NCI-H2107 treated with DMSO at 0.1 percent for 48 hours (cell line): ENCODE measurements at regions not wholly inside any gene's neighbourhood (a gene's known extent, or its start where the extent isn't known, plus 50 kb on each side); places are given as distances from the start of the nearest gene placed in this dataset.

Experiments
- DNase-seq: peaks from one replicate; lab custom pipeline; 2025; ENCODE audit not compliant: unreplicated experiment; lab: John Stamatoyannopoulos, UW

DNA sequence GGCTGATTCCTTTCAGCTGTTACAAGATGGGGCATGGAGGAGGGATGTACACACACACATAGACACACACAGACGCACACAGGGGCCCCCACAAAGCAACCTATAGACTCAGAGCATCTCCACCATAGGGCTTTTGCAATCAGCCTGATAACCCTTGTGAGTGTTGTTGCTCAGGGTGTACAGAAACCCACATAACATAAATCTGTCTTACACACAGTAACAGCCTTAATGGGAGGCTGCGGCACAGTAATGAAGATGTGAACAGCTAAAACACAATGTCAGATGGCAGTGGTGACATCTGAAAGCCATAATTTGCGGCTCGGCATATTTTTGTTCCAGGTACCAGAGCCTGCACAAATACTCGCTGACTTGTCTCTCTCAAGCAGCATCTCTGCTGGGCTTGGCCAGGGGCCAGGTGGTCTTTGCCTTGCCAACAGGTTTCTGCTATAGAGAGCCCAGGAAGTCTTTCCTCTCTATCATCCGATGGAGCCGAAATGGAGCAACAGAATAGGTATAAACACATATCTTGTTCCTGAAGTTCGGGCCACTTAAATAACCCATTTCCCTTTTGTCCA is 357.2 kb upstream of the GATB start:
- no peak for DNase-seq

DNA sequence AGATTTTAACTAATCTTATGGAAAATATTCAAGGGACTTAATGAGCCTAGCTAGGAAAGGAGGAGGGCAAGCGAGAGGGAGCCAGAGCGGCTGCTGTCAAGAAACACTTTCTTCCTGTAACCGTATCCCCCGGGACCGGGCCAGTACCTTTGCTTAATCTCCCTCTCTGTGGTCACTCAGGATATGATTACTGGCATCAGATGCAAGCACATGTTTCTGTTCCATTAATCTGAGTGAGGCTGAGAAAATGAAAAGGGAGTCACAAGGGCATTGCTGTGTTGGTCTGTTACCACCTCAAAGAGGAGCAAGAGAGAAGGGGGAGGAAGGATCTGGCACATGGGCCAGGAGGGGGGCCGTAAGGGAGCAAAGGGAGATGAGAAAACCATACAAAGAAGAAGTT is 356.7 kb upstream of the GATB start:
- no peak for DNase-seq

DNA sequence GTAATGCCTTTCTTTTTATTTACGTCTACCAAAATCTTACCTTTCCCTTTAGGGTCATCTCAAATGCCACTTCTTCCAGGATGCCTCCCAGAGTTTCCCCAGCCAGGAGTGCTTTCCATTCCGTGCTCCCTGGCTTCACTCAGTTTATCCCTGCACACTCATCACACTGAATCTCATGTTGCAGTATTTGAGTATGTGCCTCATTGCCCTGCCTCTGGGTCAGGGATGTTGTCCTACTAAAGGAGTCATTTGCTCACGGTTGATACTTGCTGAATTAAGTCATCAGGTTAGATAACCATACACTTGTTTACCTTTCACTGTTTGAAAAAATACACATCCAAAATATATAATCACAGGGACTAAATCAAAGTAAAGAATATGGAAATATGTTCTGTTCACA is 356.2 kb upstream of the GATB start:
- no peak for DNase-seq

DNA sequence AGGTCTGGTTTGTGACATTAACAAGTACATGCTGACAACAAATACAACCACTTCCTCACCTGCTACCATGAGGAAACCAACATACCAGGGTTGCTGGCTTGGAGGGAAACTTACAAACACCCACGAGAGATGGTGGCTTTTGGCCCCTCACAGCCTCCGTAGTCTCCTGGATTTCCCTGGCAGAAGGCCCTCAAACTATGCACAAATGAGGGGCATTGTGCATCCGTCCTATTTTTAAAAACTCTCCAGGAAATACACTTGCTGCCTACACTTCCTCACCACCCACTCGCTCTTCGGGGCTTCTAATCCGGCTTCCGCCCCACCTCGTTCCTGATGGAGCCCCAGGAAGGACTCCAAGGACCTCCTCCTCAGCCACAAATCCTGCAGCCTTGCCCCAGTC is 355.0 kb upstream of the GATB start:
- no peak for DNase-seq

DNA sequence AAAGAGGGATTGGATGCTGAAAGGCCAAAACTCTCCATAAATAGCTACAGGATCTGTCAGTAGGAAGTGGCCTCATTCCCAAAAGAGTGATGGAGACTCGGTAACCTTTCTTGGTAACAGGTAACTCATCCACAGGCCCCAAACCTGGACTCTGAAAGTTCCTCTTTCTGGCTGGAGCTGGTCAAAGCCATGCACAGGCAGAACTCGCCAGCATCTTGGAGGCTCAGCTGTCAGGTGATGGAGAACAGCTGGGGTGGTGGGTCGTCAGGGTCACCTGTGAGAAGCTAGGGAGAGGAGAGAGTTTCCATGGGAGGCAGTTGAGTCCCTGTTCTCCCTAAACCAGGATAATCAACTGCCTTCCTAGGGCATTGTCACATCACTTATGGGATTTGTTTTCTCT is 354.3 kb upstream of the GATB start:
- DNase-seq, result no peak

DNA sequence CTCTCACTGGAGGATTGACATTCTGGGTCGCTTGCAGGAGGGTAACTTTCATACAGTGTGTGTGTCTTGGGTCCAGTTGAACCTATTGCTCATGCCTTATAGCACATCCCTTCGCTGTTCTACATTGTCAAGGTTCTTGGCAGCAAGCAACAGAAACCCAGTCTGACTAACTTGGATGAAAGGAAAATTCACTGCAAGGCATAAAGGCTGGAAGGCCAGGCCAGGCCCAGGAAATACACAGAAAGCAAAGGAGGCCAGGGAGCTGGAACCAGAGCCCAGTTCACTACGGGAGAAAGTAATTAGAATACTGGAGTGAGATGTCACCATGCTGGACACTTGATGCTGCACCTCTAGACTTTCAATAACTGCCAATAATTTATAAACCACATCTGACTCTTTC is 353.8 kb upstream of the GATB start:
- no peak for DNase-seq

DNA sequence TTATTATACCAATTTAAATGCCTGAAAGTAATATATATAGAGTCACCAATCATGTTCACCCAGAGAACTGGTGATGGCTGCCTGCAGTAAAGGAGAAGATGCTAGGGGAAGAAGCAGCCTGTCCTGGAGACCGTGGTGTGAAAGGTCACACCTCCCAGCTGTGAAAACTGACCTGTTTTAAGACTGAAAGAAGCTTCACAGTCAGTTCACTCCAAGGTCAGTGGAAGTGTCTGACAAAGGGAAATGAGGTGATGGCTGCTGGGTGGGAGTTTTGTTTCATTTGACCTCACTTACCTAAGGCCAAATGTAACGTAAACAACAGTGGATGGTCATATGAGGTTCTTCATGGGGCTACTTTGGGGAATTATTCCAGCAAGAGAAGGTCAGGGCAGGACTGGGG is 352.1 kb upstream of the GATB start:
- no peak for DNase-seq

DNA sequence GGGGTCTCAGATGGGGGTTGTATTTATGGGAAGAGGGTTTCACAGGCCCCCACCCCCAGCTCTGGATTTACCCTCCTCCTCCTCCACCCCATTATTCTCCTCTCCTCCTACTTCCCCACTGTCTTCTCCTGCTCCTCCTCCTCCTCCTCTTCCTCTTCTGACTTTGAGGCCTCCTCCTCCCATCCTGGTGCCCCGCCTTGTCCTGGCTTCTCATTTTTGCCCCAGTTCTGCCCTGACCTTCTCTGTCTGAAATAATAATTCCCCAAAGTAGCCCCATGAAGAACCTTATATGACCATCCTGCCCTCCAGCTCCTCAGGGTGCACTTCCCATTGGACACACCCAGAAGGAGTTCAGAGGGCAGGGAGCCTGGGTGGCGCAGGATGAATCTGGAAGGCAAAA is 351.4 kb upstream of the GATB start:
- no peak for DNase-seq

DNA sequence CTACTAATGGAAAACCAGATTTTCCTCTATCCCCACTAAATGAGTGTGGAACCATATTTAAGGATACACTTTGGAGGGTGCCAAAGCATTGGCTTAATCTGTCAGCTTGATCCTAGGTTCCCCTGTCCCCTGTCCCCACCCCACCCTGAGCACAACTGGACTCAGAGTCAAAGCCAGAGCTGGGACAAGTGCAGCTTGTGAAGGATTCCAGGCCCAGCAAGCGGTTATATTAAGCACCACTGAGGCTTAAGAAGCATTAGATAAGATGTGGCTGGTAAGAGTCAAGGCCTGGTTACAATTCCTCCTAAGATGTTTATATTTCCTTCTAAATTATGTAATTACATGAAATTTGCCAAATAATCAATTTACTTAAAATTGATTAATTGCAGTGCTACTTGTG is 350.0 kb upstream of the GATB start:
- DNase-seq, result no peak

DNA sequence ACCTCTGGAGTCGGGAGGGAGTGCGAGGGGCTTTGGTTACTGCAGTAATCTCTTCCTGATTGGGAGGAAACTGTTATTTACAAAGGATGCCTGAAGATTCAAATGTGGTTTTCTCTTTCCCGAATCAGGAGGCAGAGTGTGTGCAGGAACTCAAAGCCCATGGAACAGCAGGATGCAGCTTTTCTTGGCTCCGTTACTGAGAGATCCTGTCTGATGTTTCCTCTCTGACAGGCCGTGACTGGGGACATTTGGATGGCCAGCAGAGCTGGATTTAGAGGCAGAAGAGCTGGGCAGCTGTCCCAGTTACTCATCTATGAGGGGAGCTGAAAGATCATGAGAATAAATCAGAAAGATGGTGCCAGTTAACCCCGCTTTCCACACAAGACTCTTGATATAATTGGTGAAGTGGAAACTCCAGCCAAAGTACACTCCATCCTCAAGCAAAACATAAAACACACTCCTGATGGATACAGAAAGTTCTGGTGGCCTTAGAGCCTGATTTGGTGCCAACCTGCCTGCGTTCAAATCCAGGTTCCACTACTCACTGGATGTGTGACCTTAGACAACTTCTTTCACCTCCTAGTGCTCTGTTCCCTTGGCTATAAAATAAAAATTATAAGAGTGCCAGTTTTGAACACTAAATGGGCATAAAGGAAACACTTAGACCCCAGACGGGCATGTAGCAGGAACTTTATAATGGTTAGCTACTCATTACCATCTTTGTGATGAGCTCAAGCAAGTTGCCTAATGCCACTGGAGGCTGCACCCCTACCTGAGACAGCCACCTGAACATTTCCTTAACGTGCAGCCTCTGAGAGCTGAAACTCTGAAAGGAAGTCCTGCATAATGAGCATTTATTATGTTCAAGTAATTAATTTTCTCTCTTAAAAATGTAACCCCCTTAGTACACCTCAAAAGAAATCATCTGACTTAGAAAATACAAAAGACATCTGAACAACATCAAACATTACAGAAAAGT is 349.0 kb upstream of the GATB start:
- DNase-seq, result no peak

DNA sequence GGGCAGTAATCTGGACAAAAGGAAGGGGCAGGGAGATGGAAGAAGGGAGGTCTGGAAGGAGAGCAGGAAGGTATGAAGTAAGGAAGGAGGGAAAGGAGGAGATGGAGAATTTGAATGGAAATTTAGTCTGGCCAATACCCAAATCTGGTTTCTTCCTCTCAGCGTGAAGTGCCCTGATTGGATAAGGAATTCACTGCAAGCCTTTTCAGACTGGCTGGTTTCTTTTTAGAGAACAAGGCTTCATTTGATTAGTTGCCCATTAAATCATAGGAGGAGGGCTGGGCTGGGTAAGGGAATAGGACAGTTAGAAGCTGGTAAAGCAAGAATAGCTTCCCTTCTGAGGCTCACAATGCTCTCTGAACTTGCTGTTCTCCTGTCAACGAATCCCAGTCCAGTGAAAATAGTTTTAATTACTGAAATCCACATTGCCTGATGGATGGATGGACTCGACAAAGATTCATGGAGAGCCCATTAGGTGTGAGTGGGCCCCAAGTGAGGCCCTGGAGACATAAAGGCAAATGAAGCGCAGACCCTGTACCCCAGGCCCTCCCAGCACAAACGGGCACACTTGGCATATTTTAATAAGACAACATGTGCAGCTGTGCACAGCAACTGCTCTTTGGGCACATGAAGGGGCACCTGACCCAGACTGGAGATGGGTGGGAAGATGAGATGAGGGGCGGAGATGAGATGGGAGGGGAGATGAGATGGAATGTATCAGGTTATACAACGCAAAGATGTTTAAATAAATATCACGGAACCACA is 347.1 kb upstream of the GATB start:
- no peak for DNase-seq

DNA sequence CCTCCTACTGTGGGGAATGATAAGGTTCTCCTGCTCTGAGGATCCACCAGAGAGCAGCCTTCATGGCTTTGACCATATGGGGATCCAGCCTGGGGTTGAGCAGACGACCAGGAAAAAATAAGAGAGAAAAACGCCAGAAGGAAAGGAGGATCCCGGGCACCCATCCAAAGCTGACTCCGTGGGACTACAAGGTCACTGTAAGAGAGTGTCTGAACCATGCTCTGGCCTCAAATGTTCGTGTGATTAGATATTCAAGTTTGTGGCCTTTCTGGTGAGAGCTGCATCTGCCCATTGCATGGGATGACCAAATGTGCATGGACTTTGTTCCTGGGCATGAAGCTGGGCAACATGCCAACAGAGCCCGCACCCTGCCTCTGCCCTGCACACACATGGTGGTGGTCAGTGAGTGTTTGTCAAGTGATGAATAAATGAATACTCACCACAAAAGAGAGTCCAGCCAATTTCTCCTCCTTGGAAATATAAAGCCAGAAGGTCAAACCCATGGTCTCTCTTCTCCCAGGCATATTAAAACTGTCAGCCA is 346.0 kb upstream of the GATB start:
- no peak for DNase-seq

DNA sequence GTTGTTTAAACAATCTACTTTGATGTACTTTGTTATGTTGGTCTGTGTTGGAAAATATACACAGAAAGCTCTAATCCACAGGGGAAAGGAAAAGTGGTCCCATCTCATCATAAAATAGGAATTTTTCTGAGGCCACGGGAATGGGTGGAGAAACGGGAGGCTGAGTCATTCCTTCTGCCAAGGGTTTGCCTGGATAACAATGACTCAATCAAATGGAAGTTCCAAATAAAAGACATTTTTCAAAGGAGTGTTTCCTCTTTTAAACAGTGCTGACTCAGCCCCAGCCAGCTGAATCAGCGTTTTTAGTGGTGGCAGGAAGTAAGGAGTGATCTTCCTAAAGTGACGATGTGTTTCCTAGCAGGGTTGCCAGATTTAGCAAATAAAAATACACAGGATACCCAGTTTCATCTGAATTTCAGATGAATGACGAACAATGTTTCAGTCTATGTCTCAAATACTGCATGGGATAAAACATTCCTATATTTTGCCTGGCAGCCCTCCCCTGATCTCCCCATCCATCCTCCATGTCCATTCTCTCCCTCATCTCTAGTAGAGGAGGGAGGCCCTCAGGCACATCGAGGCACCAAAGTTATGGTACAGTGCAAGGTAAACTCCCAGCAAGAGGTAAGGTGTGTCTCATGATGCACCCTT is 345.4 kb upstream of the GATB start:
- DNase-seq, result no peak

DNA sequence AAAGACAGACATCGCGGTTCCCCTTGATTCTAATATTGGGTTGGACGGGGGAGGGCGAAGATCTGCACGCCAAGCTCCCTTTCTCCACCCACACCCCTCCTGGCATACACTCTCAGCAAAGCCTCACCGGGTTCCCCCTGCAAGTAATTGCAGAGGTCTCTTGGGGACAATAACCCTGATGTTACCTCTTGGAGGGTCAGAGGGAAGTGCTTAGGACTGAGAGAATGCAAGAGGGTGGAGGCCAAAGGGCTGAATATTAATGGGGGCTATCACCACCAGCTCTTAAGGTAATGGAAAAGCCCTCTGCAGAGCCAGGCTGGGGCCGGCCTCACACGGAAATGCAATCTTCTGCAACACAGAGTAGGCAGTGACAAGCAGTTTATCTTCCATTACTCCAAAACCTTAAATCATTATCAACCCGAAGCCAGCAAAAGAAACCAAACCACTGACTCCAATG is 344.1 kb upstream of the GATB start:
- no peak for DNase-seq

DNA sequence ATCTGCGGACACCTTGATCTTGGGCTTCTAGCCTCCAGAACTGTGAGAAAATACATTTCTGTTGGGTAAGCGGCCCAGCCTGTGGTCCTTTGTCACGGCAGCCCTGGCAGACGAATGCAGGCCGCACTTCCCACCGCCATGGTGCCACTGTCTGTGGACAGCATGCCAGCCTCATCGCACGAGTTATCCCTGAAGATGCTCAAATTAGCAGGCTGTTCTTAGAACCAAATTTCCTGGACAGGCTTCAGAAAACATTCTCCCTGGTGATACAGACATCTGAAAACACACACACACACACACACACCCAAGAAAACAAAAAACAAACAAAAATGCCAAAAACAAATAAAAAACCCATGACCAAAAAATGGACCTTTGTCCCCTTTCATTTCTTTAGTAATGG is 343.5 kb upstream of the GATB start:
- no peak for DNase-seq

DNA sequence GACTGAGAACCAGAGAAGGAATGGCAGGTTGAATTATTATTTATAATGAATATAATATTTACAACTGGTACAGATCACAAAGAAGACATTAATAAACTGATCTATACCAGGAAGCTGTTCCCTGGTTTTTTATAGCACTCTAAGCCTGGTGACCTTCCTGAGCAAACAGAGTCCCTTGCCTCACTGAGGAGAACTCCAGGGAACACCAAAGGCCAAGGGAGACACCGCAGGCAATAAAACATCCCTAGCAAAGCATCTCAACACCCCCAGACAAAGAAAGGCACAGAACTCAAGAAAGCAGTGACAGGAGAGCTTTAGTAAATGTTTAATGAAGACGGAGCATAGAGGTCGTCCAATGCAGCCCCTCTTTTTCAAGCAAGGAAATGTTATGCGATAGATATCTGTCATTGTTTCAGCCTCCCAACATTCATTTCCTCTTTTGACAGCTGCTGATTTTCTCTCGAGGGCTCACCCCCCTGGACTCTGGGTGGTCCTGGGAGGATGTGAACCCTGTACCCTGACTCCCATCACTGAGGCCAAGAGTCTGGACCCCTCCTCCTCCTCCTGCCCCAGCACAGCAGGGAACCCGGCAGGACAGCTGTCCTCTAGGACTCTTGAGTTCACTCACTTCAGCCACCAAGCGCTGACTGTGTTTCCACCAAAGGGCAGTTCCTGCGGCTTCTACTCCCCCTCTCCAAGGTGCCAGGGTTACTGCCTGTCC is 342.5 kb upstream of the GATB start:
- DNase-seq, result no peak

DNA sequence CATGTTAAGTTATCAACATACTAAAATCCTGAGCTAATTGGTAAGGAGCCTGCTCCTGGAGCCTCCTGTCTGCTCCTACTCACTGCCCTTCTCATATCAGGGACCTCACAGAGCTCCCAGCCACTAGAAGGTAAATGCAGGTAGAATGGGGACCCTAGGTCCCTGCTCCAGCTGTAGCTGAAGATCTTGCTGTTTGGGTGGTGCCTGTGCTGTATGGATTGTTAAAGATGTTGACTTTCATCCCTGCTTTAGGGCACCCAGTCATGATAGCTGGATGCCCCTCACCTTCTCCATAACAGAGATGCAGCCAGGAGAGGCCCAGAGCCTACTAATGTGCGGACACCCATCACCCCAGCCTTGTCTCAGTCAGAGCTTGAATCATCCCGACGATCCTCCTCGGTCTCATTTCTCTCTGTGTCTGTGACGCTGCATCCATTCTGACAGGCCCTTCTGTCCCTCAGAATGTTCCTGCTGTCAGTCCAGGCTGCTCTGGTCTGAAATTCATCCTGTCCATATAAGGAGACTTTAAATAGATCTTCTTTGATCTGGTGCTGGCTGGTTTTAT is 341.7 kb upstream of the GATB start:
- DNase-seq, result no peak

DNA sequence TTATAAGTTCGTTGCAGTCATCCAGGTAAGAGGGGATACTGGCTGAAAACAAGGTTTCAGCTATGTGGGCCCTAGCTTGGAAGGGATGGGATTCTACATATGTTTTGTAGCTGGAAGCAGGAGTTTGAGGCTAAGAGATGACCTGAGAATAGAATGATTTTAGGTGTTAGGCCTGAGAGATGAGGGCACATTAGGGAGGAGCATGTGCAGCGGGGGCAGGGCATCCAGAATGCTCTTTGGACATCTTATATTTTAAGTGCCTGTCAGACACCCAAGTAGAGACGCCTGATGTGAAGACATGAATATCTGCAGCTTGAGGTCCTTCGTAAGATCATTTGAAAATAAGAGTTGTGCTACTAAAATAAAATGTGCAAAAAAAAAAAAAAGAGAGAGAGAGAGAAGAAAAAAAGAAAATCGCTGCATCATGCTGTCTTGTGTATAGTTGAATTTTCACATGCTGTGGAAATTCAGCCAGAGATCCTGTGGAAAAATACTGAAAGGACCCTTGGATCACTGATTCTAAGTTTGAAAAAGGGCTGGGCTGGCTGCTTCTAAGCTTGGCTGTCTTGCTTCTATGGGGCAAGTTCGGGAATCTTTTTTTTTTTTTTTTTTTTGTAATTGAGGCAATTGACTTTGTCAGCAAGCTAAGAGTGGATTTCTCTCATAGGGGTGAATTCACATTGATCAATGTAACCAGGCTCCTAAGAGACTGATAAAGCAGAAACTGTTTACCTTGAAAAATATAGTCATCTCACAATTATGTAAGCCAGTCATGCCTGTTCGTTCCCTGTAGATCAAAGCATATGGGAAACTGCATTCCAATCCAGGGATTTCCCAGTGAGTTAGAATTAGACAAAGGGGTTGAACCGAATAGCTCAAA is 341.0 kb upstream of the GATB start:
- no peak for DNase-seq
